Ovary (tissue), 7 donors: ENCODE measurements at regions not wholly inside any gene's neighbourhood (a gene's known extent, or its start where the extent isn't known, plus 50 kb on each side); places are given as distances from the start of the nearest gene placed in this dataset.

Source experiments
- DNase-seq, 5 donors: peaks; one replicate each; pipeline ENCODE4 v3.0.0-alpha.2; 2019 to 2020
- H3K27ac ChIP-seq, 2 donors: fragments of 200-600 bp; one replicate each; pipeline versions ENCODE4 v1.5.1 to v1.8.0; 2019 to 2022
- H3K27me3 ChIP-seq: fragments of 200-600 bp; one replicate; pipeline ENCODE4 v1.8.0; 2022
- H3K36me3 ChIP-seq: fragments of 200-600 bp; sonication (generic); one replicate; pipeline ENCODE4 v1.5.1; 2019
- H3K4me1 ChIP-seq: one replicate; pipeline ENCODE4 v1.8.1; 2013; ENCODE audit warnings: mild to moderate bottlenecking, moderate library complexity; ENCODE audit not compliant: insufficient read depth
- H3K4me3 ChIP-seq: fragments of 200-600 bp; sonication (generic); one replicate; pipeline ENCODE4 v1.5.1; 2017
- H3K9me3 ChIP-seq, 2 donors: fragments of 200-600 bp in 1 of 2; sonication (generic) in 1 of 2; one replicate each; pipeline versions ENCODE4 v1.5.1 to v1.8.1; 2013 to 2019; ENCODE audit warnings: mild to moderate bottlenecking in 1 of 2, moderate library complexity in 1 of 2
- EP300 ChIP-seq: sonication (generic); formaldehyde crosslinking; IDR thresholded peaks from one replicate; pipeline ENCODE4 v1.6.1; 2017; ENCODE audit warnings: antibody characterized with exemption
- POLR2A ChIP-seq: fragments of 450-650 bp; IDR thresholded peaks from one replicate; pipeline ENCODE4 v1.6.1; 2017; ENCODE audit warnings: antibody characterized with exemption, mild to moderate bottlenecking, moderate library complexity
- WGBS, 3 donors: extraction: QIAGEN DNeasy Blood & Tissue Kit in 1 of 3; methylation state at CpG; one replicate each; pipeline versions ENCODE4 v1.1.5 to v1.1.7; 2013 to 2017; 5-methylcytosine and 5-hydroxymethylcytosine counted together
- intact Hi-C, 4 donors: fragments of 100-400 bp; cut with DNase I; formaldehyde crosslinking; loops; one replicate each; pipeline versions ENCODE4 v1.11.0 to v1.15.1; 2022 to 2023
- TF ChIP-seq, protein P1 (sequence below), 3 donors: fragments of 450-650 bp in 2 of 3; fragments of 200-600 bp in 1 of 3; IDR thresholded peaks; one replicate each; pipeline versions ENCODE4 v1.5.1 to v1.8.0; 2016 to 2022; ENCODE audit warnings: antibody characterized with exemption in 3 of 3, mild to moderate bottlenecking in 1 of 3
- donor health status: DM: no; HTN: no; CAD: no; lungs with moderate emphysema.
- donor health status: DM: no; HTN: no; CAD: no.
- donor health status: Bipolar disorder and iron deficiency.
- donor health status: DM: no; HTN: no; CAD: no.
- donor health status: DM: yes; HTN: yes; CAD: no.

DNA sequence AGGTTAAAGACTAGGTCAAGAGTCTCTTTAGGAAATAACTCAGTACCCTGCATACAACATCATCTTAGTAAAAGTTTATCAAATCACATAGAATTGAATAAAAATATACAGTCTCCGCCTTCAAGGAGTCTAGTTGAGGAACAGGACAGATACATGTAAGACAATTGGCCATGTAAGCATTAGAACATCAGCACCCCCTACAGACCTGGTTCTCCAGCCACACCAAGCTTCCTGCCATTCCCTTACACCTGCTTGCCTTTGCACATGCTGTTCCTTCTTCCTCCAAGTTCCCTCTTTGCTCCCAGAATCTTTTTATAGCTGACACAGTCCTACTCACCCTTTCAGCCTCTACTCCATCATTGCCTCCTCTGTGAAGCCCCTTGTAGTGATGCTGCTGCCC, 187.8 kb upstream of the LRFN2 start:
- H3K4me3 ChIP-seq, result no peak overlapping the region
- intact Hi-C loops, result no loop called here
- no peaks in the 10 kb centered on the region for H3K4me1 ChIP-seq
- no peak for DNase-seq
- no peaks in the 10 kb centered on the region for H3K9me3 ChIP-seq
- H3K27me3 ChIP-seq, result no peaks in the 10 kb centered on the region
- 94 to 100% (median 96%) methylated on average over 1 of the region's 1 CpG for WGBS, 3 donors
- H3K36me3 ChIP-seq, result no peaks in the 10 kb centered on the region
- no peak overlapping the region for H3K27ac ChIP-seq
- TF ChIP-seq EP300 (no peak), POLR2A (no peak)
- TF ChIP-seq, protein P1, sequence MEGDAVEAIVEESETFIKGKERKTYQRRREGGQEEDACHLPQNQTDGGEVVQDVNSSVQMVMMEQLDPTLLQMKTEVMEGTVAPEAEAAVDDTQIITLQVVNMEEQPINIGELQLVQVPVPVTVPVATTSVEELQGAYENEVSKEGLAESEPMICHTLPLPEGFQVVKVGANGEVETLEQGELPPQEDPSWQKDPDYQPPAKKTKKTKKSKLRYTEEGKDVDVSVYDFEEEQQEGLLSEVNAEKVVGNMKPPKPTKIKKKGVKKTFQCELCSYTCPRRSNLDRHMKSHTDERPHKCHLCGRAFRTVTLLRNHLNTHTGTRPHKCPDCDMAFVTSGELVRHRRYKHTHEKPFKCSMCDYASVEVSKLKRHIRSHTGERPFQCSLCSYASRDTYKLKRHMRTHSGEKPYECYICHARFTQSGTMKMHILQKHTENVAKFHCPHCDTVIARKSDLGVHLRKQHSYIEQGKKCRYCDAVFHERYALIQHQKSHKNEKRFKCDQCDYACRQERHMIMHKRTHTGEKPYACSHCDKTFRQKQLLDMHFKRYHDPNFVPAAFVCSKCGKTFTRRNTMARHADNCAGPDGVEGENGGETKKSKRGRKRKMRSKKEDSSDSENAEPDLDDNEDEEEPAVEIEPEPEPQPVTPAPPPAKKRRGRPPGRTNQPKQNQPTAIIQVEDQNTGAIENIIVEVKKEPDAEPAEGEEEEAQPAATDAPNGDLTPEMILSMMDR (IDR thresholded peaks at IDR 0.05), result no peak

DNA sequence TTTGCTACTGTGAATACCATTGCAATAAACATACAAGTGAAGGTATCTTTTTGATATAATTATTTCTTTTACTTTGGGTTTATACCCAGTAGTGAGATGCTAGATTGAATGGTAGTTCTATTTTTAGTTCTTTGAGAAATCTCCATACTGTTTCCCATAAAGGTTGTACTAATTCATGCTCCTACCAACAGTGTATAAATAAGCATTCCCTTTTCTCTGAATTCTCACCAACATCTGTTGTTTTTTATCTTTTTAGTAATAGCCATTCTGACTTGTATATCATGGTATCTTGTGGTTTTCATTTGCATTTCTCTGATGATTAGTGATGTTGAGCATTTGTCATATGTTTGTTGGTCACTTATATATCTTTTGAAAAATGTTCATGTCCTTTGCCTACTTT, 183.6 kb upstream of the LRFN2 start:
- Histone ChIP-seq H3K36me3 (no peaks in the 10 kb centered on the region), H3K4me1 (no peaks in the 10 kb centered on the region), H3K27me3 (no peaks in the 10 kb centered on the region), H3K4me3 (no peak overlapping the region), H3K9me3 (no peaks in the 10 kb centered on the region), H3K27ac (no peak overlapping the region)
- DNase-seq, result no peak
- intact Hi-C loops, result no loop called here
- TF ChIP-seq POLR2A (no peak), EP300 (no peak)
- TF ChIP-seq, protein P1 (IDR thresholded peaks at IDR 0.05), result no peak

DNA sequence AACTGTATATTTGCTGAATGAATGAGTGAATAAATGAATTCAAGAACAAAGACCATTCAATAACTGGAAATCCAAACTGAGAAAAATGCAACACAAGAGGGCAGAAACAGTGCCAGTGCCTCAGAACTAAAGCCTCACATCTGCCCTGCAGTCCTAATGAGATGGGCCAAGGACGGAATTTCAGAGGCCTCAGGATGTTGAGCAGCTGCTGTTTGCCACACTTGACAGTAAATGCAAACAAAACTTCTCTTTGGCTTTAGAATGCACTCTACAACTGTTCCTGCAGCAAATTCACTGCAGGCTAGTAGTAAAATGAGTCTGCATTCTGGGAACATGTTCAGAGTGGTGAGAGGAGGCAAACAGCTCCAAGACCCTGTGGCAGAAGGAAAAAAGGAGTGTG, 177.6 kb upstream of the LRFN2 start:
- WGBS, 3 donors, result 8 to 19% (median 15%) methylated on average over 1 of the region's 1 CpG
- intact Hi-C loops, result no loop called here

DNA sequence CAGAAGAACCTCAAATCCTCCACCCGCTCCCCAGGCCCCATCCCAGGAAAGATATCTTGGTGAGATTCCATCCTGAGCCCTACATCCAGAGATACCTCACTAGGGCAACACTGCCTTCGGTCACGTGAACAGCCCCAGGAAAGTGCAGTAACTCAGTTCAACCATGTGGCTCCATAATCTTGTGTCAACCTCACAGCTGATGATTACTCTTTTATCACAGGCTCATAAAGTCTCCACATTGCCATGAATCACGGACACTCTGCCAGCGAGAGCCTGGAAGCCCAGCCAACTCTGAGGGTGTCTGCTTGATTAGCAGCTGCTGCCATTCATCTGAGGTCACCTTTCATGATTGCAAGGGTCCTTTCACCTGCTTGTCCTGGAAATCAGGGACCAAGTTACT, 175.8 kb upstream of the LRFN2 start:
- WGBS, 3 donors, result 83 to 95% (median 91%) methylated on average over 5 of the region's 5 CpGs
- DNase-seq, result no peak
- Histone ChIP-seq H3K4me3 (no peak overlapping the region), H3K9me3 (no peaks in the 10 kb centered on the region), H3K4me1 (peaks cover 7% of the 10 kb centered on the region), H3K27ac (no peak overlapping the region), H3K36me3 (no peaks in the 10 kb centered on the region), H3K27me3 (no peaks in the 10 kb centered on the region)
- intact Hi-C loops, result no loop called here
- TF ChIP-seq EP300 (no peak), POLR2A (no peak)
- TF ChIP-seq, protein P1 (IDR thresholded peaks at IDR 0.05), result no peak

More for the DNA sequence above, 177.6 kb upstream of the LRFN2 start:
- TF ChIP-seq EP300, result no peak
- TF ChIP-seq, protein P1 (IDR thresholded peaks at IDR 0.05), result no peak
- TF ChIP-seq POLR2A, result no peak
- H3K27ac ChIP-seq, result no peak overlapping the region
- H3K36me3 ChIP-seq, result no peaks in the 10 kb centered on the region
- H3K27me3 ChIP-seq, result no peaks in the 10 kb centered on the region
- H3K4me3 ChIP-seq, result no peak overlapping the region
- peaks cover 7% of the 10 kb centered on the region for H3K4me1 ChIP-seq
- DNase-seq, result peak in 2 of 5 donors; percentile 19 to 31
- no peaks in the 10 kb centered on the region for H3K9me3 ChIP-seq

DNA sequence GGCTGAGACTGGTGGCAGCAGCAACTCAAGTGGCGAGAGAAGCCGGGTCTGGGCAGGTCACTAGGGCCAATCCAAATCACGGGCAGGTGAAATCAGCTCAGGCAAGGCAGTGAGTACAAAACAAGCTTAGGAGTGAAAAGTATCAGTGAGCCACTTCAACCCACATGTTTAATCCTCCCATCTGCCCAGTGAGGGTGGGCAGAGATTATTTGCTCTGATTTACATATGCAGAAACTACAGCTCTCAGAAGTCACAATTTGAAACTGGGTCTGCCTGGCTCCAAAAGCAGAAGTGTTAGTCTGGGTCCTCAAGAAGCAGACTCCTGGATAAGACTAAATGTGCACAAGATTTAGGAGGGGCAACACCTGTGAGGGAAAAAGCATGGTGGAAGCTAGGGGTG, 173.7 kb upstream of the LRFN2 start:
- TF ChIP-seq EP300, result no peak
- TF ChIP-seq POLR2A, result no peak
- TF ChIP-seq, protein P1 (IDR thresholded peaks at IDR 0.05), result no peak
- Histone ChIP-seq H3K36me3 (no peaks in the 10 kb centered on the region), H3K4me1 (peaks cover 7% of the 10 kb centered on the region), H3K27ac (no peak overlapping the region), H3K4me3 (no peak overlapping the region), H3K27me3 (no peaks in the 10 kb centered on the region), H3K9me3 (no peaks in the 10 kb centered on the region)
- 95 to 98% (median 96%) methylated on average over 3 of the region's 3 CpGs for WGBS, 3 donors
- DNase-seq, result no peak
- intact Hi-C loops, result no loop called here
